LNCAP (cell line): ENCODE measurements at regions not wholly inside any gene's neighbourhood (a gene's known extent, or its start where the extent isn't known, plus 50 kb on each side); places are given as distances from the start of the nearest gene placed in this dataset.

Source experiments
- TF ChIP-seq, protein P1 (sequence below): fragments of 450-650 bp; IDR thresholded peaks from 2 replicates; pipeline ENCODE4 v1.5.1; 2017; ENCODE audit warnings: mild to moderate bottlenecking

DNA sequence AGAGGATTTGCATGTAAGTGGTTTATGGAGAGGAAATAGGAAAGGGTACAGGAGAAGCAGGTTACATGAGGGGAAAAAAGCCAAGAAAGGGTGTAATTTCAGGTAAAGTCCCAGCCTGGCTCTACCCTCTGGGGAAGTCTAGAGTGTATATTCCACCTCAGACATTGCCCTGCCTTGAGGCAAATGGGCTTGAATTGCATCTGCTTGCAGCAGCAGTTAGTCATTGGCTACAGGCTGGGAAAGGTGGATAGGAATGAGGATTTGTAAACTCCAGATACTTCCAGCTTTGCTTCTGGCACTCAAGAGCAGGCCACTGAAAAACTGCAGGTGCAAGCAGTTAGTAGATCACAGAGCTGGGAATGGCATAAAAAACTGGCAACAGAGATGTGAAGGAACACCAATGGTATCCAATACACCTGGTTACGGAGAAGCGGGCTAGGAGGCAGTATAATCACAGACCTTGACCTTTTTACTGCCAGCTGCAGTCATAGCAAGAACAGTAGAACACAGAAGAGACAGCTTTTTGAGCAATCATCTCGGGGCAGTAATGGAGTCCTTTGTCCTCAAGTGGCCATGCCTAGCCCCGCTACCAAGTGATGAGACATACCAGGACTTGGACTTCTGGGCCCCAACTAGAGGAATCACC is 226.9 kb upstream of the NRIP1 start:
- TF ChIP-seq, protein P1, sequence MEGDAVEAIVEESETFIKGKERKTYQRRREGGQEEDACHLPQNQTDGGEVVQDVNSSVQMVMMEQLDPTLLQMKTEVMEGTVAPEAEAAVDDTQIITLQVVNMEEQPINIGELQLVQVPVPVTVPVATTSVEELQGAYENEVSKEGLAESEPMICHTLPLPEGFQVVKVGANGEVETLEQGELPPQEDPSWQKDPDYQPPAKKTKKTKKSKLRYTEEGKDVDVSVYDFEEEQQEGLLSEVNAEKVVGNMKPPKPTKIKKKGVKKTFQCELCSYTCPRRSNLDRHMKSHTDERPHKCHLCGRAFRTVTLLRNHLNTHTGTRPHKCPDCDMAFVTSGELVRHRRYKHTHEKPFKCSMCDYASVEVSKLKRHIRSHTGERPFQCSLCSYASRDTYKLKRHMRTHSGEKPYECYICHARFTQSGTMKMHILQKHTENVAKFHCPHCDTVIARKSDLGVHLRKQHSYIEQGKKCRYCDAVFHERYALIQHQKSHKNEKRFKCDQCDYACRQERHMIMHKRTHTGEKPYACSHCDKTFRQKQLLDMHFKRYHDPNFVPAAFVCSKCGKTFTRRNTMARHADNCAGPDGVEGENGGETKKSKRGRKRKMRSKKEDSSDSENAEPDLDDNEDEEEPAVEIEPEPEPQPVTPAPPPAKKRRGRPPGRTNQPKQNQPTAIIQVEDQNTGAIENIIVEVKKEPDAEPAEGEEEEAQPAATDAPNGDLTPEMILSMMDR = no peak

DNA sequence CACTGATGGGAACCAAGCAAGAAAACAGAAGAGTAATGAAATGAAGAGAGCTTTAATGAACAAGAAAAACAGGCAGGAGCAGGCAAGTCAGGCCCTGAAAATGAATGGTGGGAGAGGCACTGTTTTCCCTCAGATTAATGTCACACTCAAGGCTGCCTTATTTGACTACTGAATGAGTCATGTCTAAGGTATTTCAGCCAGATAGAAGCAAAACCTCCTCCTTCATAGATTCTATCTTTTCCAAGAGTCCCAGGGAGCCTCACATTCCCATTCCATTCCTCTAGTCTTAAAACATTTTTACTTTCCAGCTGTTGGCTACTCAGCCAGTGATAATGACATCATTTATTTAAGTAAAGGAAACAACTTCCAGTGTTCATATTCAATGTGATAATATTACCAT is 228.4 kb upstream of the NRIP1 start:
- TF ChIP-seq, protein P1 = no peak

DNA sequence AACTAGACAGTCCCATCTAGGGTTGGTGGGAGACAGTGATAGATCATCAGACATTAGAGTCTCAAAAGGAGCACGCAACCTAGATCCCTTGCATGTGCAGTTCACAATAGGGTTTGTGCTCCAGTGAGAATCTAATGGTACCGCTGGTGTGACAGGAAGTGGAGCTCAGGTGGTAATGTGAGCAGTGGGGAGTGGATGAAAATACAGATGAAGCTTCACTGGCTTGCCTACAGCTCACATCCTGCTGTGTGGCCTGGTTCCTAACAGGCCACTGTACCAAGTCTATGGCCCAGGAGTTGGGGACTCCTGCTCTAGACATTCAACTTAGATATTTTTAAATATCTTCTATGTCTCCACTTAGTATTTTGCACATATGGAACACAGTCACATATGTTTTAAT is 231.1 kb upstream of the NRIP1 start:
- TF ChIP-seq, protein P1 = no peak

DNA sequence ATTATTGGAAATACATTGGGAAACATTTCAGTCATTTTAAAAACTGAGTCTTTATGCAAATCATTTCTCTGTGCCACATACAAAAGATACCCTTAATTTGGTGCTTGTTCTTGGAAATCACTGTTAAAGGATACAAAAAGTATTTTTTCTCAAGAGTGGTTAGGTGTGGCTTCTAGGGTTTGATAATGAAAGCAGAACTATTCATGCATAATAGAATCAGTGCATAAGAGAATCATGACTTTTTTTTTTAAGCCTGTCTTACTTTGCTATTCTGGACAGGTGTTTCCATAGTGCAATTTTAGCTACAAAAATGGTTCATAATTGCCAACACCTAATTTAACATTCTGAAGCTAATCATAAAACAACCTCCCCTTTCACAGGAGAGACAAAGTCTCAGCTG is 233.0 kb upstream of the NRIP1 start:
- TF ChIP-seq, protein P1 = no peak

DNA sequence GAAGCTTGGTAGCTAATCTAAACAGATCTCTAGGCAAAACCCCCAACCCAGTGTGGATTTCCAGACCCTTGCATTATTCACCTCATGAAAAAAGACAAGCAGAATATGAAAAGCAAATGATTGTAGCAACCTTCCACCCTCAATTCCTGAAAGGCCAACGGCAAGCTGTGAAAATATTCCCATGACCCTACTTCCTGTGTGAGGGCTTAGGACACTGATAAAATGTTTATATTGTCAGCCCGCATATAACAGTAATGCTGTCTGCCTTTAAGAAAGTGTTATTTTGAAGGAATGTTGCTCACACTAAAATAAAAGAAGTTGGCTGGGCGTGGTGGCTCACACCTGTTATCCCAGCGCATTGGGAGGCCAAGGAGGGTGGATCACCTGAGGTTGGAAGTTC is 233.5 kb upstream of the NRIP1 start:
- TF ChIP-seq, protein P1 = no peak

DNA sequence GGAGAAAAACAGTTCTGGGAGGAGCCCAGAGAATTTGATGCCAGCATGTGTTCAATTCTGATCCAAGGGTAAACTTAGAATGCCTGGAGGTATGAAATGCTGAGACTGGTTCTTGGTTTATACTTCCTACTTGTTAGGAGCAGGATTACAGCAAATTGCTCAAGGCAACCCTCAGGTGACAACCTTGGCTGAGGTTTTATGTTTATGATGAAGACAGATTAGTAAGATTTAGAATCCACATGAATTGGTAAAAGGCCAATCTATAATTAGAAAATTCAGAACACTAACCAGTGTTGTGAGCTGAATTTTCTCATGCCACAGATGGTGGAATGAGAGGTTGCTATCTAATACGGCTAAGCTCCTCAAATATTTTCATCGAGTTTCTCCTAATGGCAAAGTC is 235.3 kb upstream of the NRIP1 start:
- TF ChIP-seq, protein P1 = no peak

DNA sequence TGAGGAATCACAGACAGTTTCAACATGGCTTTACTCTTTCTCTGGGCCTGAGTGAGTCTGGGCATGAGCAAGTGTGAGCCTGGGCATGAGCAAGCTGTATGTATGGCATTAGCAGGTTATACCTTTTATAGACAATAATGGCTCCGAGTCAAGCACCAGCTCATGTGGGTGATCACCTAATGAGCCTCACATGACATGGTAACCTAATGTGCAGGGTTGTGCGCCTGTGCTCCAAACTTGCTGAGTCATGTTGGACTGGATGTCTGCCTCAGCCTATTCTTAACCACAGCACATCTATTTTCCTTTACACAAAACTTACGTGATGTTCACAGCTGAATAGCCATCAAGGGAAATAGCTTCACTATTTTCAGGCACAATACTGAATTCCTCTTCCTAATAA is 236.2 kb upstream of the NRIP1 start:
- TF ChIP-seq, protein P1 = no peak

DNA sequence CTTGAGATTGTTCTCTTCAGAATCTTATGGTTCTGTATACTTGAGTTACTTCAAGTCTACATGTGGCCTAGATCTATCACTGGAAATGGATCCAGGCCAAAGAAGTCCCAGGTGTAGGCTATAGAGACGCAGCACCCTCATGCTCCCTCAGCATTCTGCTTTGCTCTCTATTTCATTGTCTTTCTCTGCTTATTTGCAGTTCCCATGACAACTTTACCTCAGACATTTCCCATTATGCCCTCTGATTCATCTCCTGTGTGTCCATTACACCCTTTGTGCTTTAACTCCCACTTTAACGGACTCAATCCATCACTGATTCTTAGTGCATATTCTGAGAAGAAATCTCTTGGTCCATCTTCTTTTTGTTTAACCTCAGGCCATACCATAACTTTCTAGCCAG is 236.9 kb upstream of the NRIP1 start:
- TF ChIP-seq, protein P1 = no peak
